Keratinocyte (primary cell): ENCODE measurements at regions not wholly inside any gene's neighbourhood (a gene's known extent, or its start where the extent isn't known, plus 50 kb on each side); places are given as distances from the start of the nearest gene placed in this dataset.
A peak's percentile ranks its signal among the peaks of the same experiment; 100 is the strongest.

Experiments used
- DNase-seq: peaks from one replicate; pipeline ENCODE4 v3.0.0-alpha.2; 2011; ENCODE audit warnings: low read depth, missing footprints, low spot score
- FAIRE-seq: peaks from 2 replicates; lab custom pipeline; 2011; peaks lifted over from hg19 to GRCh38; lab: Jason Lieb, UNC
- H2AFZ ChIP-seq: 2 replicates; pipeline ENCODE4 v1.6.0; 2012; ENCODE audit warnings: low read length, control low read depth, inconsistent platforms; ENCODE audit not compliant: control insufficient read depth
- H3K27ac ChIP-seq: 2 replicates; pipeline ENCODE4 v1.5.1; 2011; ENCODE audit warnings: low read length; ENCODE audit not compliant: control insufficient read depth, insufficient read depth
- H3K27me3 ChIP-seq: 3 replicates; pipeline ENCODE4 v1.6.0; 2011; ENCODE audit warnings: low read length; ENCODE audit not compliant: control insufficient read depth, insufficient read depth; ENCODE audit errors: extremely low read depth
- H3K36me3 ChIP-seq, 2 experiments: 2 replicates in 1 of 2; 3 replicates in 1 of 2; pipeline ENCODE4 v1.5.1; 2011; ENCODE audit warnings: low read length in 2 of 2, mild to moderate bottlenecking in 1 of 2; ENCODE audit not compliant: control insufficient read depth in 2 of 2, insufficient read depth in 2 of 2; ENCODE audit errors: extremely low read depth in 1 of 2
- H3K4me1 ChIP-seq: 3 replicates; pipeline ENCODE4 v1.5.1; 2011; ENCODE audit warnings: low read length; ENCODE audit not compliant: control insufficient read depth, insufficient read depth; ENCODE audit errors: extremely low read depth
- H3K4me2 ChIP-seq: 3 replicates; pipeline ENCODE4 v1.6.0; 2011; ENCODE audit warnings: low read depth, low read length; ENCODE audit not compliant: control insufficient read depth, insufficient read depth; ENCODE audit errors: extremely low read depth
- H3K4me3 ChIP-seq, 3 experiments: fragments of 200-600 bp in 1 of 3; sonication (generic) in 1 of 3; 2 replicates in 2 of 3; 3 replicates in 1 of 3; pipeline ENCODE4 v1.5.1; 2011 to 2016; ENCODE audit warnings: low read length in 3 of 3, mild to moderate bottlenecking in 3 of 3, control low read depth in 2 of 3, inconsistent platforms in 1 of 3, low read depth in 1 of 3, mixed read lengths in 1 of 3, mixed run types in 1 of 3, moderate library complexity in 1 of 3; ENCODE audit not compliant: control insufficient read depth in 2 of 3, insufficient read depth in 2 of 3; ENCODE audit errors: extremely low read depth in 1 of 3
- H3K79me2 ChIP-seq: 2 replicates; pipeline ENCODE4 v1.6.0; 2012; ENCODE audit warnings: low read length; ENCODE audit not compliant: control insufficient read depth, insufficient read depth
- H3K9ac ChIP-seq: 3 replicates; pipeline ENCODE4 v1.6.0; 2011; ENCODE audit warnings: low read length; ENCODE audit not compliant: control insufficient read depth, insufficient read depth; ENCODE audit errors: extremely low read depth
- H3K9me1 ChIP-seq: 3 replicates; pipeline ENCODE4 v1.6.0; 2011; ENCODE audit warnings: low read length; ENCODE audit not compliant: control insufficient read depth, insufficient read depth; ENCODE audit errors: extremely low read depth
- H3K9me3 ChIP-seq: 2 replicates; pipeline ENCODE4 v1.5.1; 2012; ENCODE audit warnings: low read depth, low read length; ENCODE audit not compliant: control insufficient read depth
- H4K20me1 ChIP-seq: 3 replicates; pipeline ENCODE4 v1.6.0; 2011; ENCODE audit warnings: low read length; ENCODE audit not compliant: control insufficient read depth, insufficient read depth; ENCODE audit errors: extremely low read depth
- EZH2 ChIP-seq: IDR thresholded peaks from one replicate; pipeline ENCODE4 v1.6.1; 2012; ENCODE audit warnings: inconsistent platforms, mild to moderate bottlenecking, low read length, moderate library complexity
- dilution Hi-C: fragments of 300-500 bp; cut with MboI; formaldehyde crosslinking; loops from one replicate; pipeline ENCODE4 v1.7.0; 2020; ENCODE audit warnings: low sequenced_read_pairs; ENCODE audit not compliant: extremely low pct_ligation_motif_present
- TF ChIP-seq, protein P1 (sequence below), 3 experiments: IDR thresholded peaks in 1 of 3; conservative IDR thresholded peaks in 1 of 3; optimal IDR thresholded peaks in 1 of 3; 2 replicates in 2 of 3; 3 replicates in 1 of 3; pipeline versions ENCODE3 to v1.5.1; 2011; ENCODE audit warnings: low read length in 3 of 3, mild to moderate bottlenecking in 3 of 3, moderate library complexity in 2 of 3, control low read depth in 1 of 3, inconsistent platforms in 1 of 3; ENCODE audit not compliant: insufficient read depth in 2 of 3; ENCODE audit errors: extremely low read depth in 1 of 3

- peak overlapping the region; percentile 44 for H3K27ac ChIP-seq
- H3K9me3 ChIP-seq: no peaks in the 10 kb centered on the region
- H3K9ac ChIP-seq: no peak overlapping the region
- H3K4me1 ChIP-seq: peaks cover 18% of the 10 kb centered on the region
- FAIRE-seq (peak; percentile 94), DNase-seq (peak; percentile 71)
- no peaks in the 10 kb centered on the region for H3K9me1 ChIP-seq
- no peaks in the 10 kb centered on the region for H3K36me3 ChIP-seq
- dilution Hi-C loops: no loop called here
- peak overlapping the region; percentile 17 for H3K4me2 ChIP-seq
- H3K27me3 ChIP-seq: no peaks in the 10 kb centered on the region
- H3K79me2 ChIP-seq: no peaks in the 10 kb centered on the region
- H3K4me3 ChIP-seq: no peak overlapping the region
- no peak overlapping the region for H2AFZ ChIP-seq
- TF ChIP-seq EZH2: no peak
- TF ChIP-seq, protein P1, sequence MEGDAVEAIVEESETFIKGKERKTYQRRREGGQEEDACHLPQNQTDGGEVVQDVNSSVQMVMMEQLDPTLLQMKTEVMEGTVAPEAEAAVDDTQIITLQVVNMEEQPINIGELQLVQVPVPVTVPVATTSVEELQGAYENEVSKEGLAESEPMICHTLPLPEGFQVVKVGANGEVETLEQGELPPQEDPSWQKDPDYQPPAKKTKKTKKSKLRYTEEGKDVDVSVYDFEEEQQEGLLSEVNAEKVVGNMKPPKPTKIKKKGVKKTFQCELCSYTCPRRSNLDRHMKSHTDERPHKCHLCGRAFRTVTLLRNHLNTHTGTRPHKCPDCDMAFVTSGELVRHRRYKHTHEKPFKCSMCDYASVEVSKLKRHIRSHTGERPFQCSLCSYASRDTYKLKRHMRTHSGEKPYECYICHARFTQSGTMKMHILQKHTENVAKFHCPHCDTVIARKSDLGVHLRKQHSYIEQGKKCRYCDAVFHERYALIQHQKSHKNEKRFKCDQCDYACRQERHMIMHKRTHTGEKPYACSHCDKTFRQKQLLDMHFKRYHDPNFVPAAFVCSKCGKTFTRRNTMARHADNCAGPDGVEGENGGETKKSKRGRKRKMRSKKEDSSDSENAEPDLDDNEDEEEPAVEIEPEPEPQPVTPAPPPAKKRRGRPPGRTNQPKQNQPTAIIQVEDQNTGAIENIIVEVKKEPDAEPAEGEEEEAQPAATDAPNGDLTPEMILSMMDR (optimal IDR thresholded peaks at IDR 0.05 in 1 of 3, IDR thresholded peaks at IDR 0.05 in 1 of 3, conservative IDR thresholded peaks at IDR 0.05 in 1 of 3; ENCODE audit: extremely low read depth in 1 of 3, insufficient read depth in 2 of 3, low read length in 3 of 3): no peak
- no peaks in the 10 kb centered on the region for H4K20me1 ChIP-seq
Measured at GRCh38 chr11:57072640-57073039, 83.9 kb downstream of the OR5AK2 start.

- peak overlapping the region; percentile 44 for H3K27ac ChIP-seq
- H3K36me3 ChIP-seq: no peaks in the 10 kb centered on the region
- peaks cover 18% of the 10 kb centered on the region for H3K4me1 ChIP-seq
- no peak overlapping the region for H2AFZ ChIP-seq
- H3K27me3 ChIP-seq: no peaks in the 10 kb centered on the region
- H3K9me3 ChIP-seq: no peaks in the 10 kb centered on the region
- H4K20me1 ChIP-seq: no peaks in the 10 kb centered on the region
- DNase-seq (no peak), FAIRE-seq (peak; percentile 39)
- TF ChIP-seq, protein P1 (optimal IDR thresholded peaks at IDR 0.05 in 1 of 3, IDR thresholded peaks at IDR 0.05 in 1 of 3, conservative IDR thresholded peaks at IDR 0.05 in 1 of 3; ENCODE audit: extremely low read depth in 1 of 3, insufficient read depth in 2 of 3, low read length in 3 of 3): no peak
- TF ChIP-seq EZH2: no peak
- no peak overlapping the region for H3K9ac ChIP-seq
- H3K4me2 ChIP-seq: peak overlapping the region; percentile 17
- dilution Hi-C loops: no loop called here
- H3K4me3 ChIP-seq: no peak overlapping the region
- no peaks in the 10 kb centered on the region for H3K79me2 ChIP-seq
- H3K9me1 ChIP-seq: no peaks in the 10 kb centered on the region
Measured at GRCh38 chr11:57073128-57073527, 84.4 kb downstream of the OR5AK2 start.
